Nucleus accumbens (tissue), 56 donors: ENCODE measurements at regions not wholly inside any gene's neighbourhood (a gene's known extent, or its start where the extent isn't known, plus 50 kb on each side); places are given as distances from the start of the nearest gene placed in this dataset.
"Not testable (repeated sequence)": the region's sequence is repeated elsewhere in the genome, so short reads cannot be mapped to it uniquely, and the experiment has no call there.

Experiments used
- DNase-seq, 56 donors: peaks; one replicate each; lab custom pipeline; 2025; lab: John Stamatoyannopoulos, UW

DNA sequence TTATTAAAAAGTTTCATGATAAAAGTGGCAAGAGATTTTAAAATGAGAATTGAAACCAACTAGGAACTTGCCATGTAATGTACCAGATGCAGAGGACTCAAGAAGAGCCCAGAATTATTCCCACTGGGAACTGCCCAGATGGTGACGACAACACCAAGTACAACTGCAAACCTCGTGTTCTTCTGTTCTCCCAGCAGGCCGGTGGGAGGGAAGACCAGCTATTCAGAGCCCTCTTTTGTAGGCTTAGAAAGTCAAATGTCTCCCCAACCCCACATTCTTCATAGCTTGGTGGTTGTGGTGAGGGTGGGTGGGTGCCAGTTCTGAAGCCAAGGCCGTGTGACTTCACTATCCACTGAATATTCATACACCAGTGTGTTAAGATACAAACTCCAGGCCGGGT lies 54.3 kb upstream of the ITGB1 start:
- DNase-seq: no peak

GRCh38 chr10:33010132-33011037 lies 52.4 kb upstream of the ITGB1 start:
- DNase-seq: no peak

- no peak for DNase-seq
Measured at GRCh38 chr10:33009244-33010131, 51.5 kb upstream of the ITGB1 start.

DNA sequence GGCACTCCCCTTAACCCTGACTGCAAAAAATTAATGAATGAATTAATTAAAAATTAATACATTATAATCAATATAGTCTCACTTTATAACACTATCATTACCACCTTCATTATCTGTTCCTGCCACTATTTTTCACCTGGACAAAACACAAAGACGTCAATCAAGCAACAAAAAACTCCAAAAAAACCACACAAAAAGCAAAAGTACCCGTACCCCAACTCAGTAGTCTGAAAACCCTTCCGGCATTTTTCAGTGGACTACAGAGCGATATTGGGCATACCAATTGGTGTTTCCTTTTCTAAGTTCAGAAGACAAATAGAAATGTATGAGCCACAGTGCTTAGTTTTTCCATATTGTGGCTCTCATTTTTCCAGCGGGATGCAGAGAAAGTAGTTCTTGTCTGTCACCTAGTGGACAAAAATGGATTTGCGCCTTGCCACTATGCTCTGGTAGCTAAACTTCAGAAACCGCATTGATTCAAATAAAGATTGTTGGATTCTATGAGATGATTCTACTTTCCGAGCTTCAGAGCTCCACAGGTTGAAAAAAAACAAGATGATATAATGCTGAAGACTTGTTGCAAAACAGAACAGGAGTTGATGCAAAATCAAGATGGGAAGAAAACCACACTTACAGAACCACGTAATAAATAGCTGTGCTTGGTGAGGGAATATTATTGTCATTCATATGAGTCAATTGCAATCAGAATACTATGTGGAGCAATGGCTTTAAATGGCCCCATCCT lies 50.6 kb upstream of the ITGB1 start:
- peak in 33 of 56 donors; percentile 0 to 77 (median 17) for DNase-seq

DNA sequence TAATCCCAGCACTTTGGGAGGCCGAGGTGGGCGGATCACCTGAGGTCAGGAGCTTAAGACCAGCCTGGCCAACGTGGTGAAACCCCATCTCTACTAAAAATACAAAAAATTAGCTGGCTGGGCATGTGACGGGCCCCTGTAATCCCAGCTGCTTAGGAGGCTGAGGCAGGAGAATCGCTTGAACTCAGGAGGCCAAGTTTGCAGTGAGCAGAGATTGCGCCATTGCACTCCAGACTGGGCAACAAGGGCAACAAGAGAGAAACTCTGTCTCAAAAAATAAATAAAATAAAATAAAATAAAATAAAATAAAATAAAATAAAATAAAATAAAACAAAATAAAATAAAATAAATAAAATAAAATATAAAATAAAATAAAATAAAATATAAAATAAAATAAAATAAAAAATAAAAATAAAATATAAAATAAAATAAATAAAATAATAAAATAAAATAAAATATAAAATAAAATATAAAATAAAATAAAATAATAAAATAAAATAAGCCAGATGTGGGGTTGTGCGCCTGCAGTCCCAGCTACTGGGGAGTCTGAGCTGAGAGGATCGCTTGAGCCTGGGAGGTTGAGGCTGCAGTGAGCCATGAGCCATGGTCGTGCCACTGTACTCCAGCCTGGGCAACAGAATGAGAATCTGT lies 49.8 kb upstream of the ITGB1 start:
- not testable (repeated sequence) for DNase-seq
